ENCODE measurements at regions not wholly inside any gene's neighbourhood (a gene's known extent, or its start where the extent isn't known, plus 50 kb on each side); places are given as distances from the start of the nearest gene placed in this dataset.

DNA sequence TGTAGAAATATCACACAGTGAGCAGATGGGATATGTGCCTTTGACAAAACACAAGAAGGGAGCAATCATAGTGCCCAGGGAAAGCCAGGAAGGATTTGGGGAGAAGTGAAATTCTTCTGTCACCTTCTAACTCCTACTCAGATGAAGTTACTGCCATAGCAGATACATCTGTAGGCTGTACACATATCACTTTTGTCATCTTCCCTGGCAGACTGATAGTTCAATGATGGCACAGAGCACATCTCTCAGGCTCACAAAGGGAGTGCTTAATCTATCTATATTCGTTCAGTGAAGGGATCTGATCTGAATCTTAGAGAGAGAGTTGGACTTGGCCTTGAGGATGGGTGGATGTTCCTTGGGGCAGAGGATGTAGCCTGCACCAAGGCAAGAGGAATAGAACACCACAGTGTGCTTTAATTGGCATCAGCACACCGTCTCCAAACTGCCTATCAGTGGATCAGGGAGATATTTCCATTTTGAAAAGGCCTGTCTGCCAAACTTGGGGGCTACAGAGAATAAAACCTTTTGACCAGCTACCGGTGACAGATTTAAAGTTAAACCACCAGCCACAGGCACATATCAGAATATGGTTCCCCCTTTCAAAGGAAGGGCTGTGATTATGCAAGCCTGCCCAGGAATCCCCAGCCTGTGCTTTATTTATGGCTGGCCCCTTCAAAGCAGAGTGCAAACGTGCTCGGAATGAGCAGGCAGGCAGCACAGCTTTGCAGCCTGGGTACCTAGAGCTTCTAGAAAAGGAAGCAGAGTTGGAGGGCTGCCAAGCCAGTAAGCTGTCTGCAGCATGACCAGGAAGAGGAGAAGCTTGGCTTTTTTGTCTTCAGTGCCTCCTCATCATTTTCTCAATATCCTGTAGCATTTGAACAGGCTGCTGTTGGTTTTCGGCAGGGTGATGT is 165.5 kb upstream of the DYRK2 start (continued):
- TF ChIP-seq REST (IDR thresholded peaks at IDR 0.05; ENCODE audit: low read depth) = no peak

GRCh38 chr12:67483871-67484554 is 164.5 kb upstream of the DYRK2 start:
- ATAC-seq = no peak

More at GRCh38 chr12:67483871-67484554, 164.5 kb upstream of the DYRK2 start:
- Histone ChIP-seq H3K27me3 (ENCODE audit: insufficient read depth, low read length) (no peaks in the 10 kb centered on the region), H3K79me2 (ENCODE audit: insufficient read depth, low read length) (no peaks in the 10 kb centered on the region), H3K4me2 (ENCODE audit: low read length) (no peak overlapping the region), H3K4me3 (replicated peaks in 1 of 2; ENCODE audit: low read depth in 1 of 2, low read length in 2 of 2) (no peak overlapping the region), H3K4me1 (ENCODE audit: control insufficient read depth in 1 of 2, insufficient read depth in 2 of 2, low read length in 2 of 2) (no peaks in the 10 kb centered on the region), H3K9ac (ENCODE audit: low read length) (no peak overlapping the region), H3K9me3 (ENCODE audit: control insufficient read depth in 1 of 2, insufficient read depth in 1 of 2, low read depth in 1 of 2, low read length in 2 of 2) (peaks cover 0 to 5% of the 10 kb centered on the region in 2 experiments; a peak in 1 of 4 replicates), H3K36me3 (ENCODE audit: control insufficient read depth in 1 of 2, insufficient read depth in 2 of 2, low read length in 2 of 2) (no peaks in the 10 kb centered on the region), H4K20me1 (ENCODE audit: insufficient read depth) (no peaks in the 10 kb centered on the region), H2AFZ (ENCODE audit: low read depth, low read length, poor library complexity, severe bottlenecking) (no peak overlapping the region), H3K9me2 (ENCODE audit: insufficient read depth) (no peaks in the 10 kb centered on the region), H3K27ac (ENCODE audit: low read depth, low read length) (no peak overlapping the region)
- no peak for DNase-seq (ENCODE audit: low read depth, low spot score)
- POLR2A ChIA-PET = no interaction called here
- RAD21 ChIA-PET (ENCODE audit: low non-redundant PET in 1 of 2, low total read pairs in 2 of 2, uncharacterized antibody in 2 of 2, unreplicated experiment in 2 of 2) = no interaction called here
- no TSS peak for BruUV-seq (replicated peaks)
- CTCF ChIA-PET = no interaction called here
- intact Hi-C loops (cut with micrococcal nuclease) = no loop called here
- no peak for TF ChIP-seq ELF1 (IDR thresholded peaks at IDR 0.05; ENCODE audit: borderline replicate concordance, low read depth)
- no peak for TF ChIP-seq JUND (IDR thresholded peaks at IDR 0.05)
- TF ChIP-seq FOSL1 (IDR thresholded peaks at IDR 0.05; ENCODE audit: low read depth) = no peak
- TF ChIP-seq POLR2A (IDR thresholded peaks at IDR 0.05; ENCODE audit: borderline replicate concordance, extremely low read depth, insufficient read depth, insufficient read length) = no peak
- no peak for TF ChIP-seq EZH2 (IDR thresholded peaks at IDR 0.05)
